Stimulated activated CD4-positive, alpha-beta T cell treated with anti-CD3 and anti-CD28 coated beads, Interleukin-2, amount 100 ng/mL, for 24 hours (primary cell): ENCODE measurements at regions not wholly inside any gene's neighbourhood (a gene's known extent, or its start where the extent isn't known, plus 50 kb on each side); places are given as distances from the start of the nearest gene placed in this dataset.

ENCODE experiments used
- DNase-seq, 2 donors: peaks; one replicate each; pipeline ENCODE4 v3.0.0-alpha.2; 2020

DNA sequence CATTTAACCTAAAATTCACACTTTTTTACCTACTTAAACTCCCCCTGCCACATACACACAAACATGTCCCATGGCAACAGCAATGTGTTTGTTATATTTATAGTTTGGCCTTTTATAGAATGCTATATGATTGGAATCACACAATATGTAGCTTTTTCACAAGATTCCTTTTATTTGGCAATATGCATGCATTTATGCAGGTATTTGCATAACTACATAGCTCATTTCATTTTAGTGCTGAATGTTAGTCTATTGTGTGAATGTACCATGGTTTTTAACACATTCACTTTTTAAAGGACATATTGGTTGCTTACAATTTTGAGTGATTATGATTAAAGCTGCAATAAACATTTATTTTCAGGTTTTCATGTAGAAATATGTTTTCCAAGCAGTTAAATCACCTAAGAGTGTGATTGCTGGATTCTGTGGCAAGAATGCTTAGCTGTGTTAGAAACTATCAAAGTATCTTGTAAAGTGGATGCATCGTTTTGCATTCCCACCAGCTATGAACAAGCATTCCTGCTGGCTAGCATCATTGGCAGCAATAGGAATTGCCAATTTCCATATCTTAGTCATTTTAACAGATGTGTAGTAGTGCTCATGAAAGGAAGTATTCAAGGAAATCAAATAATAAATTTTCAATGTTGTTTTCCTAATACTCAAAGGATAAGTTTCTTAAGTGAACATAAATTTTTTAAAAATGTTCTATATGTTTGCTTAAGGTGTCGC lies 557.0 kb downstream of the SLITRK1 start:
- no peak for DNase-seq

DNA sequence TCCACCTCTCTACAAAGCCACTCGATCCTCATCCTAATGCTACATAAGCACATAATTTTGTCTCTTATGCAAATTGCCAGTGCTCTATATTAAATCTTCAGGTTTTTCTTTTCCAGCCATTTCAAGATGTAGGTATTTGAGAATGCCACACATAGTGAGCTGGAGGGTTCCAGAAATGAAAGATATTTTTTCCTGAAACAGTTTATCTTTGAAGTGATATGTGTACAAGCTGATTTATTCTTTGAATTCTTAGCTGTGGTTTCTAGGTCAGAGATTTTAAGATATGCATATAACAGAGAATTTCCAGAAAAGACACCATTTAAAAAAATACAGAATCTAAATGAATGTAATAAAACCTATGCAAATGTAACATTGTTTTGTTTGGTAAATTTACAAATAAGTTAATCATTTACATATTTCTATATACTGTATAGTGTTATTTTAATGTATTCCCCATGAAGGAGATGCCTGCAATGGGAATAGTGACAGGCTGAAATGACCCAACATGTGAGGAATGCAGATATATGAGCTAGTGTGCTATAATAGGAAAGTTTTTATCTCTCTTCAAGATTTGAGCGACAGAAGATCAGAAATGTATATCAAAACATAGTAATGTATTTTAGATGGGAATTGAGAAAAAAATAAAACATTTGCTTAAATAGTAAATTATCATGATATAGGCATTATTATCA lies 570.2 kb downstream of the SLITRK1 start:
- DNase-seq: no peak

DNA sequence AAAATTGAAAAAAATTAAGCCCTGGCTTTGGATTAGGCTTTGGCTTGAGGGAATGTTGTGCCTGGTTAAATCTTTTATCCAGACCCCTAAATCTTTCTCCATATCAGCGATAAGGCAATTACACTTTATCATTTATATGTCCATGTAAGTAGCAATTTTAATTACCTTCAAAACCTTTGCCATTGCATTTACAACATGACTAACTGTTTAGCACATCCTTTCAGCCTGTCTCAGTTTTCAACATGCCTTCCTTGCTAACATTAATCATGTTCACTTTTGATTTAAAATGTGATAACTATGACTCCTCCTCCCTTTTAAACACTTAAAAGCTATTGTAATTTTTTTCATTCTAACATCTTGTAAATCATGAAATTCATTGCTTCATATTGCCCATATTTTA lies 583.7 kb downstream of the SLITRK1 start:
- no peak for DNase-seq

DNA sequence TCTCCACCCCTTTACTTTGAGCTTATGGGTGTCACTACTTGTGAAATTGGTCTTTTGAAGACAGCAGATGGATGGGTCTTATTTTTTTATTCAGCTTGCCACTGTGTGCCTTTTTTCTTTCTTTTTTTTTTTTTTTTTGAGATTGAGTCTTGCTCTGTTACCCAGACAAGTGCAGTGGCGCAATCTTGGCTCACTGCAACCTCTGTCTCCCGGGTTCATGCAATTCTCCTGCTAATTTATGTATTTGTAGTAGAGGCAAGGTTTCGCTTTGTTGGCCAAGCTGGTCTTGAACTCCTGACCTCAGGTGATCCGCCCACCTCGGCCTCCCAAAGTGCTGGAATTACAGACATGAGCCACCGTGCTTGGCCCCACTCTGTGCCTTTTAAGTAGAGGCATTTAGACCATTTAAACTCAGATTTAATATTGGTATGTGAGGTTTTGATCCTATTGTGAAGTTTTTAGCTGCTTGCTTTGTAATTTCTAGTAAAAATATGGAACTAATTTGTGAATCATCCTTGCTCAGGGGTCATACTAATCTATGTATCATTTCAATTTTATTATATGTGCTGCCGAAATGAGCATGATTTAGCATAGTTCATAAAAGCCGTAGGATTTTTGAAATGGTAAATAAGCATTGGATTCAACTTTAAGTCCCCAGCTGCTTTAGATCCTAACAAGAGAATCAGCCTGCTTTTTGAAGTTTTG lies 584.5 kb downstream of the SLITRK1 start:
- DNase-seq: no peak

DNA sequence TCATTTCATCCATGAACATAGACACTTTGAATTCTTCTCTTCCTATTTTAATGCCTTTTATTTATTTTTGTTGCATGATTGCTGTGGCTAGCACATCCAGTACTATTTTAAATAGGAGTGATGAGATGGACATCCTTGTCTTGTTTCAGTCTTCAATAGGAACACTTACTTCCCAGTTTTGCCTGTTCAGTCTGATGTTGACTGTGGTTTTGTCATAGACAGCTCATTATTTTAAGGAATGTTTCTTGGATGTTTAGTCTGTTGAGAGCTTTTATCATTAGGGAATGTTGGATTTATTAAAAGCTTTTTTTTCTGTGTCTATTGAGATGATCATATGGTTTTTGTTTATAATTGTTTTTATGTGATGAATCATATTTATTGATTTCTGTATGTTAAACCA lies 586.6 kb downstream of the SLITRK1 start:
- DNase-seq: no peak

DNA sequence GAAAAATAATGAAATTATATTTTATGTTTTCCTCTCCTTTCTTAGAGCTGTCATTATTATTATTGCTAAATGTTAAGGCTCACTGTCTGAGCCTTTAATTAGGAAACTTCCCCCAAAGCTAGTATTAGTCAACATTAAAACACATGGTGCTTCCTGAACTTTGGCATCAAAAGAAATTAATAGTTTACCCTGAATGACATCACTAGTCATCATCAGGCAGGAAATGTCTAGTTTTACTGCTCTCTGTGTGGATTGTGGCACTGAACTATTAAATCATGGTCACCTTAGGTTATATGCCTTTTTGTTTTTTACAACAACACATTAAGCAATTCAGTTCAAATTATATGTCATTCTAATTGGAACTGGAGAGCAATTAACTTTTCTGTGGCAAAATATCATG lies 595.5 kb downstream of the SLITRK1 start:
- DNase-seq: no peak

DNA sequence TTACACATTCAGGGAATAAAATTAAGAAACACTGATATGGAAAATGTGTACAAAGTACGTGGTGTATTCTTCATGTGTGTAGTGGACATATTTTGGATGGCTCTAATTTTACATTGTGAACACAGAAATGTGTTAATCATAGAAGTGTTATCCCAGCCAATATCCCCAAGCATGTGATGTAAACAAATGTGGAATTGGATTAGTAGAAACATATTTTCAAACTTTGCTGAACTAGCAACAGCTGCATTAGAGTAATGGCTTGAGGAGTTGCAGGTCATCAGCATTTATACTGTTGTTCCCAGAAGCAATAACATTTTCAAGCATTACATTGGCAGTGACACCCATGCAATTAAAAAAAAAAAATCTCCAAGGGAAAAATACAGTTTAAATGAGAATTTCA lies 600.6 kb downstream of the SLITRK1 start:
- no peak for DNase-seq

DNA sequence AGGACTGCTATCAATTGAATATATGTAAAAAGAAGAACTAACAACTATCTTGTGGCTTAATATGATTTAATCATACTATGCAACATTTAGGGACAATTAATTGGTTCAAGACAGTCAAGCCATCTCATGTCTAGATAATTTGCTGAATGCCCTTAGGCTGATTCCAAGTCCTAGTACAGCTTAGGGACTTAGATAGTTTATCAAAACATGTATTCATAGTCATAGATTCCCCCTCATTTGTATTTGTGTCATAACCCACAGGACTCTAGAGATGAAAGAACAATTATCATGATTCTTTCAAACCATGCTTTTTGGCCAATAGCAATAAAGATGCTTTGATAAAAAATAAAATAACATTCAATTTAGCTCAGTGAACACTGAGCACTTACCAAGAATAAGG lies 607.6 kb downstream of the SLITRK1 start:
- DNase-seq: no peak

DNA sequence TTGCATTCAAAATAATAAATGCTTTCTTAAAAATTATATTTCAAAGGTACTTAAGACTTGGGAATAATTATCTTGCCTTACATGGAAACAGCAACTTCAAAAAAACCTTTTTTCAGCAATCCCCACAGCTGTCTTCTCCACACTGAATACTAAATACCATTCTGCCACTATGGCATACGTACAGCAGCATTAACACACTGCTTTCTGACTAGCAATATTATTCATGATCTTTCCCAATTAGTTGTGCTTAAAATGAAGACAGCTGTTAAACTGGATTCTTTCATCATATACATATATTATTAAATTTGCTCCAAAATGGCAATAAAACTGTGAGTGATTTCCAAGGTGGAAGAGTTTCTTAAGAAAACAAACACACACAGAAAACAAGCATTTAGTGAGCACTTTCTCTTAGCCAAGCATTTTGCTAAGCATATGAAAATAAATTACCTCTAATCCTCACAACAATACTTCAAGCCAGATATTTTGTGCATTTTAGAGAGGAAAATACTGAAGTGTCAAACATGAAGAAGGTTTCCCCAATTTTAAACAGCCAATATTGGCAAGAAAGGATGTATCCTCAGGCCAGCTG lies 609.5 kb downstream of the SLITRK1 start:
- no peak for DNase-seq

DNA sequence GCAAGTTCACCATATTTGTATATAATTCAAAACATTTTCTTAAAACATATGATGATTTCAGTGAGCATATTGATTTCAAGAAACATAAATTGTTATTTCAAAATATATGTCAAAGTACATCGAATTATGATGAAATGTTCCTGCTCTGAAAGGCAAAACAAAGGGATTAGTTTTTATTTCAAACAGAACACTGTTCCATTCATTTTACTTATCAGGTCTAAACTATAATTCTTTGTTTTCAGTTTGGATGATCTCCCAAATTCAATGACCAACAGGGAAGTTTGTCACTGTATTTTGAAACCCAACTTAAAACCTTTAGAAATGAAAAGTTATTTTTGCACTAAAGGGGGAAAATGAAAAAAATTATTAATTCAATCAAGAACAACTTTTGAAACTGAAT lies 610.2 kb downstream of the SLITRK1 start:
- no peak for DNase-seq

DNA sequence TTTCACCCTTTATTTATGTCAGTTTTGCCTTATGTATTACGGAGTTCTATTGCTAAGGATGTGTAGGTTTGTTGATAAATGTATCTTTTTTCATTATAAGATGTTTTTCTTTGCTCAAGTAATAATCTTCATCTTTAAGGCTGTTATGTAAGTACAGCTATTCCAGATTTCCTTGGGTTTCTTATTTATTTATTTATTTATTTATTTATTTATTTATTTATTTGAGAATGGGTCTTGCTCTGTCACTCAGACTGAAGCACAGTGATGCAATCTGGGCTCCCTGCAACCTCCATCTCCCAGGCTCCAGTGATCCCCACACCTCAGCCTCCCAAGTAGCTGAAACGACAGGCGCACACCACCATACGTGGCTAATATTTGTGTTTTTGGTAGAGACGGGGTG lies 617.0 kb downstream of the SLITRK1 start:
- DNase-seq: no peak

DNA sequence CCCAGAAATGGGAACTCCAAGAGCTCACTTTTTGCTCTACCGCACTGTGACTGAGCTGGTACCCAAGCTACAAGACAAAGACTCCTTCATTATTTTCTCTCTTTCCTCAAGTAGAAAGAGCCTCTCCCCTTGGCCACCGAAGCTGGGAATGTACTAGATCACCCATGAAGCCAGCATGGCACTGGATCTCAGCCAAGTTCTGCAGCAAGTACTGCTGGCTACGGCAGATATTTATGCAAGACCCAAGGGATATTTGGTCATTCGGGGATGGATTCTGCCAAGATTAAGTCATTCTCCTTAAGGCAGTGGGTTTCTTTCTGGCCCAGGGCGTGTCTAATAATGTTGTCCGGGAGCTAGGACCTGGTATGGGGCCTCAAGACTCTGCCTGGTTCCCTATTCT lies 633.5 kb downstream of the SLITRK1 start:
- no peak for DNase-seq

DNA sequence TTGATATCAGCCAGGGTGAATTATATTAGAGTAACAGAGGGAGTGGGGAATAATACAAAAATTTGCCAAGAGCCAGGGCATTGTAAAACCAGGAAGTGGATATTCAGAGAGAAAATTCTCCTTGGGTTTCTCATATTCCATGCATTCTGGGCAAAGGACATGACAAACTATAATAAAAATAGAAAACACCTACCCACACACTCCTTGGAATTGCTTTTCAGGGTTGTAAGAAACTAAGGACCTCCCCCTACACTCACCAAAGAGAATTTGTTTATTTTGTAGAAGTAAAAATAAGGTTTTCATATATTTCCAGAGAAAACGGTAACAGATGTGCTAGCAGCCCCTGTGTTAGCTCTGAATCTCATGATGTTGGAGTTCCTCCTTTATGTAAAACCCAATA lies 649.6 kb downstream of the SLITRK1 start:
- no peak for DNase-seq

DNA sequence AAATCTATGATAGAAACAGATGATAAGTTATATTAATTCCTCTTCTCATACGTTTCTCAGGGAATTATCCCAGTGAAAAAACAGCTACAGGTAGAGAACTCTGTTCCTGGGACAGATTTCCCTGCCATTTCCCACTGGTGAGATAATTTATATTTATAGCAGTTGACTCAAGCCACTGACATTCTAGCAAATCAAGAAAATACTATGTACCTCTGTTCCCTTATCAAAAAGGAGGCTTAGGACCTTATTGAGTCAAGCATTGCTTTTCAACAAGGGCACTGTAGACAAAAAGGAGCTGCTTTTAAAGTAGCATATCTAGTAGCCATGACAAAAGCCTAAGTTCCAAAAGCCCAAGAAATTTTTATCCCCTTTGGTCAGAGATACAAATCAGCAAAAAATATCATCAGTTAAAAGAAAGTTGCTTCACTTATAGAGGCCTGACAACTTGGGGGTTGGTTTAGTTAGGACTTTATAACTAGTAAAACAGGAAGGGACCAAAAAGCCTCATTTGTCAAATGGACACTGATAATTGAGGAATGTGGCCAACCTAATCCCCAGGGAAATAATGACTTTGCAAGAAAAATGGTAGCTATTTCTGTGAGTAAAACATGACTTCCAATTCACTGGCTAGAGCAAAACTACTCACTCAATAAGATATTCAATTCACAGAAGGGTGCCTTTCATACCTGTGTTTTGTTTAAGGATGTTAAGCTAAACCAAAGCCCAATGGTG lies 652.5 kb downstream of the SLITRK1 start:
- no peak for DNase-seq

DNA sequence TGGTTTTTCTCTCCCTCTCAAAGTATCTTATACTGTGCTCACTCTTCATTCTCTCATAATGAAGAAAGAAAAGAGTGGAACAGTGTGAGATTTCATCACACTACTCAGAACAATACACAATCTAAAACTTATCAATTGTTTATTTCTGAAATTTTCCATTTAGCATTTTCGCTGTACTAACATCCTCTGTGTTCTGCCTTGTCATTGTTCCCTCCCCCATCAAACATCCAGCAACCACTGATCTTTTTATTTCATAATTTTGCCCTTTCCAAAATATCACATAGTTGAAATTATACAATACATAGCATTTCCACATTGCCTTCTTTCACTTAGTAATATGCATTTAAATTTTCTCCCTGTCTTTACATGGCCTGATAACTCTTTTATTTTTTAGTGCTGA lies 658.7 kb downstream of the SLITRK1 start:
- DNase-seq: no peak

DNA sequence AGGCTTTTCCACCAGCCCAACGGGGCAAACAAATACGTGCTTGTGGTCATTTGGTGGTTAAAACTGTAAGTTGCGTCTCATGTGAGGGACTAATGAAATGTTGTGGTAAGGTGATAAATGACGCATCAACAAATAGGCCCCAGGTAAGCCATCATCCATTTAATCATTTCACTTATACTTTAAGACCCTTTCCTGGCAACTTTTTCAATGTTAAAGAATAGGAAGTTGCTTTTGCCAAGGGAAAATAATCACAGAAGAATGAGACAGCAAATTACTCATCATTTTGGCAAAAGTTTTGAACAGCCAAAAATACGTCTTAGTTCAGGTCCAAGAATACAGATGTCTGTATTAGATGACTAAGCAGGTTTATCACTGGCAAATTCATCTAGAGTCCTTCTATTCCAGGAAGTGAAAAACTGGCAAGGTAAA lies 660.4 kb downstream of the SLITRK1 start:
- no peak for DNase-seq

DNA sequence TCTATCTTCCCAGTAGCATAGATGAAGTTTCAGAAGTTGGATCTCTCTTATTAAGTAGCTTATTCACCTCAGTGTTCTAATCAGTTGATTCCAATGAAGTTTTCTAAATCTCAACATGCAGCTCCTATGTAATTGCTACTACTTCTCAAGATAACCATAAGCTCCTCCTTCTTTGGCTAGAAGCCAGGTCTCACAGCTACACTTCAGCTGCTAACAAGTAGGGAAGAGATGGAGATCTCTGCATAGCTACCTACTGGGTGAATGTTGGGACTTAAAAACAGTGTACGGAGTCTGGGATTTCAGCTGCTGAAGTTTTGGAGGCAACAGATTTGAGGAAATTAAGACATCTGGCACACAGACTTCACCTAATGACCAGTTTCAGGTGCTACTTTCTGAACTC lies 661.0 kb downstream of the SLITRK1 start:
- no peak for DNase-seq

DNA sequence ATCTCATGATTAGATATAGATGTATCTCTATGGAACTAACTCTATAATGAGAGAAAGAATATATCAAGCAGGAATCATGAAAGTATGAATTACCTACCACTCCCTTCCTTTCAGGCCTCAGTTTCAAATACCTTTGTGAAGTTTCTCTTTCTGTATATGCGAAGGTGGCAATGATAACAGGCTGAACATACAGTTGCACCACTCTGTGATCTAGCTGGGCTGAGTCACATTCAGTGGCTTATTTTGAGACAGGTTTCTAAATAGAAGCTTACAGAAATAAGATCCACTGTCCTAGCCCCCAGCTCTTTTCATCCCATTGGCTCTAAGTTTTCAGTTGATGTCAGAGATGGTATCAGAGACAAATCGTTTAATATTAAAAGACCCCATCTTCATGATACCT lies 662.0 kb downstream of the SLITRK1 start:
- DNase-seq: no peak

DNA sequence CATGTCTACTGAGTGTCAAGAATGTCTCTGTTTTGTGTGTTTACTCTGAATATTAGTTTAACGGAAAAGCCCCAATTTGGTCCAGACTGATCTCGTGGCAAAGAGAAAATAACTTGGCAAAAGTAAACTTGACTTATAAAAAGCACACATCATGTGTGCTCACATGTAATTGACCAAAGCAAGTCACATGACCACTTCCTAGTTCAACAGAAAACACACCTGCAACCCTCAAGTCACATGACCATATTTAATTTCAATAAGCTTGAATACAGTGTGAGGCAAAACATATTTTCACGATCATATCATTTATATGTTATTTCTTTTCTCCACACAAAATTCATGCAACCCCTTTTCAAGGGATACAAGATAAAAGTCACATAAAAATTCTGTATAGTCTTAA lies 662.4 kb downstream of the SLITRK1 start:
- no peak for DNase-seq

DNA sequence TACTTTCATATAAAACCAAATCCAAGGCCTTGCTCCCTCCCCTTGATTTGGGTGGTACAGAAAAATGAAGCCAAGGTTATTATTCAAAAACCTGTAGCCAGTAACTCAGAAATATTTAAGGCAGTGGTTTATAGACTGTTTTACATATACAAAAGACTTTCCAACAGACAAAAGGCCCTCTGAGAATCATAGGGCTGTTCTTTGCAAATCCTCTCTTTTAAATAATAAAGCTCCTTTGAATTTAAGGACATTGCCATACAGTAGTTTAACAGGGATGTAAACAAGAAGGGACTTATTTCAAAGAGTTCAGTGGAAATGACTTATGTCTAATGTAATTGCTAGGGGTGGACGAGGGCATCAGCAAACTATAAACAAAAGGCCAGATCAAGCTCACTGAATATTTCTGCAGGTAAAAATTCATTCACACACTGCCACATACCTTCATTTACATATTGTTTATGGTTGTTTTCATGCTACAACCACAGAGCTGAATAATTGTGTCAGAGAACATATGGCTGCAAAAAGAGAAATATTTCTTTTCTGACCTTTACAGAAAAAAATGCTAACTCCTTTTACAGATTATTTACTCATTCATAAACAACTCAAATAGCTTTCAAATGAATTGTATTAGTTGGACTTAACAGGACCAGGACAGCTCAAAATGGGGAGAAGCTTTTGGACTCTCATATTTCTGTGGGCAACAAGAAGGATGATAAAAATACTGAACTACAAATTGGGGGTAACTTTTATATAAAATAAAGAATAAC lies 665.6 kb downstream of the SLITRK1 start:
- DNase-seq: no peak

DNA sequence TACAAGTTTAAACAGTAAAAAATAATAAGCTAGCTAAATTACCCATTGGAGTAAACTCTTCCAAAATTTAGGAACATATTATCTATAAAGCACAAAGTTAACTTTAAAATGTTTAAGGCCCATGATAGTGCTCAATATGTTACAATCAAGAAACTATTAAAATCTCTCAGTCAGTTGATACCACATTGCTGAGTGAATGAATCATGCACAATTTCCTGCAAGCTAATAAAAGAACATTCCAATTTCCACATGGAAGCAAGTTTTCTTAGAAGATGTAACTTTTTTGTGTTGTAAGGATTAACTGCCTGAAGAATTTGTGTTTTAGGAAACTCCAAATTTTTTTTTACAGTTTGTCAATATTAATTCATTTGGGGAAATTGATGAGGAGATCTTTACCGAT lies 666.6 kb downstream of the SLITRK1 start:
- DNase-seq: no peak

DNA sequence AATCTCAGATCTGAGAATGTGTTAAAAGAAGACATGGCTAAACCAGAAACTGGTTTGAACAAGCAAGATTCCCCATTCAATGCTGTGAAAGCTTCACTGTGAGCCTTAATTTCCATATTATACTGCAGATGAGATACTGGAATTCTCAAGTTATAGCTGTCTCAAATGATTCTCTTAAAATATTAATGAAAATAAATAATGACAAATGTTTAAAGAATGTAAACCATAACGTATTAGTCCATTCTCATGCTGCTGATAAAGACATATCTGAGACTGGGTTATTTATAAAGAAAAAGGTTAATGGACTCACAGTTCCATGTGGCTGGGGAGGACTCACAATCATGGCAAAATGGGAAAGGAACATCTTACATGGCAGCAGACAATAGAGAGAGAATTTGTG lies 667.8 kb downstream of the SLITRK1 start:
- no peak for DNase-seq
